Neuron (in vitro differentiated cells): ENCODE measurements at regions not wholly inside any gene's neighbourhood (a gene's known extent, or its start where the extent isn't known, plus 50 kb on each side); places are given as distances from the start of the nearest gene placed in this dataset.
"Not testable (repeated sequence)": the region's sequence is repeated elsewhere in the genome, so short reads cannot be mapped to it uniquely, and the experiment has no call there.

Experiments used
- H2AFZ ChIP-seq: one replicate; pipeline ENCODE4 v1.6.1; 2013; ENCODE audit warnings: low read depth, mild to moderate bottlenecking, inconsistent platforms, low read length, moderate library complexity
- H3K27me3 ChIP-seq: one replicate; pipeline ENCODE4 v1.6.1; 2013; ENCODE audit warnings: low read length; ENCODE audit not compliant: insufficient read depth
- H3K36me3 ChIP-seq: one replicate; pipeline ENCODE4 v1.6.1; 2013; ENCODE audit warnings: low read length; ENCODE audit not compliant: insufficient read depth
- H3K4me1 ChIP-seq: one replicate; pipeline ENCODE4 v1.6.1; 2013; ENCODE audit warnings: low read length; ENCODE audit not compliant: insufficient read depth
- H3K4me3 ChIP-seq: 2 replicates; pipeline ENCODE4 v1.5.1; 2013; ENCODE audit warnings: mild to moderate bottlenecking, low read length, moderate library complexity
- H3K9me3 ChIP-seq: one replicate; pipeline ENCODE4 v1.6.1; 2013; ENCODE audit warnings: low read length

- Histone ChIP-seq H2AFZ (no peak overlapping the region), H3K4me3 (no peak overlapping the region), H3K27me3 (no peaks in the 10 kb centered on the region), H3K4me1 (no peaks in the 10 kb centered on the region), H3K36me3 (no peaks in the 10 kb centered on the region), H3K9me3 (no peaks in the 10 kb centered on the region)
These were observed 155.9 kb upstream of the SPRY2 start for GRCh38 chr13:80496721-80497397.

DNA sequence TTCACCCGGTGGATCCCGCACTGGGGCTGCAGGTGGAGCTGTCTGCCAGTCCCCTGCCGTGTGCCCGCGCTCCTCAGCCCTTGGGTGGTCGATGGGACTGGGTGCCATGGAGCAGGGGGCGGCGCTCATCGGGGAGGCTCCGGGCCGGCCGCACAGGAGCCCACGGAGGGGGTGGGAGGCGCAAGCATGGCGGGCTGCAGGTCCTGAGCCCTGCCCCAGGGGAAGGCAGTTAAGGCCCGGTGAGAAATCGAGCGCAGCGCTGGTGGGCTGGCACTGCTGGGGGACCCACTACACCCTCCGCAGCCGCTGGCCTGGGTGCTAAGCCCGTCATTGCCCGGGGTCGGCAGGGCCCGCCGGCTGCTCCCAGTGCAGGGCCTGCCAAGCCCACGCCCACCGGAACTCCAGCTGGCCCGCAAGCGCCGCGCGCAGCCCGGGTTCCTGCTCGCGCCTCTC lies 149.6 kb upstream of the SPRY2 start:
- H3K4me1 ChIP-seq, H3K36me3 ChIP-seq, H3K4me3 ChIP-seq, H2AFZ ChIP-seq, H3K27me3 ChIP-seq, H3K9me3 ChIP-seq: not testable (repeated sequence)

- Histone ChIP-seq H3K9me3 (no peaks in the 10 kb centered on the region), H3K4me3 (no peak overlapping the region), H3K4me1 (peaks cover 4% of the 10 kb centered on the region)
These were observed 145.5 kb upstream of the SPRY2 start for GRCh38 chr13:80486402-80486801.

GRCh38 chr13:80483157-80483556 lies 142.2 kb upstream of the SPRY2 start:
- Histone ChIP-seq H3K27me3 (no peaks in the 10 kb centered on the region), H3K4me3 (no peak overlapping the region), H3K36me3 (no peaks in the 10 kb centered on the region), H3K9me3 (no peaks in the 10 kb centered on the region), H3K4me1 (peaks cover 4% of the 10 kb centered on the region), H2AFZ (no peak overlapping the region)

More at GRCh38 chr13:80486402-80486801, 145.5 kb upstream of the SPRY2 start:
- Histone ChIP-seq H3K36me3 (no peaks in the 10 kb centered on the region), H3K27me3 (no peaks in the 10 kb centered on the region), H2AFZ (no peak overlapping the region)

DNA sequence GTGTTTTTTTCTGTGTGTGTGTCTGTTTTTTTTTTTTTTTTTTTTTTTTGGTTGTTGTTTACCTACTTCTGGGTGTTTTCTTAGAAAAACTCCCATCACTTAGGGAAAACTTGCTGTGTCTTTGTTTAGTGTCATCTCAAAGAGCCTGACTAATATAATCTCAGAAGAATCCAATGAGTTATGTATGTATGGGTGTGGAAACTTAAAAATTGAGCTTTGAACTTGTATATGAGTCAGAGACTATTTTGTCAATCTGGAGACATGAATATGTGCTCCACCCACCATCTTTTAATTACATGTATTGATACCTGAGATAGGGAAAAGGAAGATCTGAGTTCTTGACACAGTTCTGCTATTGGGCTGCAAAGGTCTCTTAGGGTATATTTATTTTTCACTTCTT lies 140.7 kb upstream of the SPRY2 start:
- no peaks in the 10 kb centered on the region for H3K36me3 ChIP-seq
- H3K4me1 ChIP-seq = peaks cover 4% of the 10 kb centered on the region
- H2AFZ ChIP-seq = no peak overlapping the region
- H3K4me3 ChIP-seq = no peak overlapping the region
- H3K27me3 ChIP-seq = no peaks in the 10 kb centered on the region
- H3K9me3 ChIP-seq = no peaks in the 10 kb centered on the region

GRCh38 chr13:80477661-80478443 lies 136.9 kb upstream of the SPRY2 start:
- Histone ChIP-seq H2AFZ (no peak overlapping the region), H3K36me3 (no peaks in the 10 kb centered on the region), H3K4me1 (no peaks in the 10 kb centered on the region), H3K9me3 (no peaks in the 10 kb centered on the region), H3K4me3 (no peak overlapping the region), H3K27me3 (no peaks in the 10 kb centered on the region)

GRCh38 chr13:80476953-80477352 lies 136.0 kb upstream of the SPRY2 start:
- H3K9me3 ChIP-seq = no peaks in the 10 kb centered on the region
- H2AFZ ChIP-seq = no peak overlapping the region
- no peak overlapping the region for H3K4me3 ChIP-seq
- no peaks in the 10 kb centered on the region for H3K4me1 ChIP-seq
- H3K36me3 ChIP-seq = no peaks in the 10 kb centered on the region
- H3K27me3 ChIP-seq = no peaks in the 10 kb centered on the region

DNA sequence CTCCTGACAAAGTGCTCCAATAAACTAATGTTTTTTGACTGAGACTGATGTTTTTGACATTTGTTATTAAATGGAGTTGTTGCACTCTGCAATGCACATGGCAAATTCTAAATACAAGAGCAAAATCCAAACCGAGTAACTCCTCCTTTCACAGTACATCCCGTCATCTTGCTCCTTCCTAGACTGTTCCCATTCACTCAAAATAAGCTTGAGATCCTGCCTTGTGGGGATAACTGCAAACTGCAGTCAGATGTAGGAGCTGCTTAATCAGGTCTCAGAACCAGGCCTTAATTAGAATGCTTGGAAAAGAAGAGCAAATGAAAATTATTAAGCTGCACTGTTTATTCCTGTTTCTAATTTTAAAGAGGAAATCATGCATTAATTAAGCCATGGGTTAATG lies 134.8 kb upstream of the SPRY2 start:
- H3K4me1 ChIP-seq = peaks cover 6% of the 10 kb centered on the region
- no peaks in the 10 kb centered on the region for H3K9me3 ChIP-seq
- H3K27me3 ChIP-seq = no peaks in the 10 kb centered on the region
- H3K4me3 ChIP-seq = no peak overlapping the region
- no peak overlapping the region for H2AFZ ChIP-seq
- no peaks in the 10 kb centered on the region for H3K36me3 ChIP-seq

DNA sequence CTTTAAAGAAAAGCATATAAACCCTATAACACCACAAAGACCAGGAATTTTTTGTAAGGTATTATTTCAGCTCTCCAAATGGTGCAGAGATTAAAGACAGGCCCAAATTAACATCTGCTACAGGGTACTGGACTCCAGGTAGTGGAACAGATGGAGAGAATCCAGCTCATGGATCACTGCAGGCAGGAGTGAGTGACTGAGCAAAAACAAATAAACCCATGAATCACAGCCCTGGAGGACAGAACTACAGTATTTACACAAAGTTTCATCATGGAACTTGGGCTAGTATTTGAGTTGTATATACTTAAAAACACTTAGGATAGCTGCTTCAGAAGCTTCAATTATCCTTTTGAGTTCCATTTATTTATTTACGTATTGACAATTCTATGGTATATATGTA lies 132.8 kb upstream of the SPRY2 start:
- H2AFZ ChIP-seq = no peak overlapping the region
- H3K27me3 ChIP-seq = no peaks in the 10 kb centered on the region
- H3K9me3 ChIP-seq = no peaks in the 10 kb centered on the region
- H3K36me3 ChIP-seq = no peaks in the 10 kb centered on the region
- peaks cover 12% of the 10 kb centered on the region for H3K4me1 ChIP-seq
- H3K4me3 ChIP-seq = no peak overlapping the region

DNA sequence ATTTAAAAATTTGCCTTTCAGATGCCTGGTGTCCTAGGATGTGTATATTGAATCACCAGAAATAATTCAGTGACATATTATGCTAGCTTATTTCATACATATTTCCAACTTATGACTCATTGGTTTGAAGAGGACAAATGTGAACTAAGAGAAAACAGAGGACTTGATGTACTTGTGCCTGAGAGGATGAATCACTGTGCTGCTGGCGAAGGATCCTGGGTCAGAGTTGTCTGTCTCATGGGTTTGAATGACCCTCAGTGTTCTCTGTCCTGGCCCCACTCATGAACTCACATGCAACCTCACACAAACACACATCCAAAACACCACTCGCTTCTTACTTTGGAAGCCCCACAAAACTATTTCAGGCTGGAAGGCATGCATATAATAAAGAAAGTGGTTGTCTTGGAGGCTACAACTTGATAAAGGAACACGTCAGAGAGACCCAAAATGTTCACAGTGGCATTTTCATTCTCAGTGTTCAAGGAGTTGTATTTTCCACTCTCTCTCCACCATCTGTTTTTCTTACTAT lies 129.0 kb upstream of the SPRY2 start:
- H3K9me3 ChIP-seq = no peaks in the 10 kb centered on the region
- peaks cover 18% of the 10 kb centered on the region for H3K4me1 ChIP-seq
- no peaks in the 10 kb centered on the region for H3K36me3 ChIP-seq

GRCh38 chr13:80469105-80469852 lies 128.4 kb upstream of the SPRY2 start:
- Histone ChIP-seq H3K36me3 (no peaks in the 10 kb centered on the region), H3K4me3 (no peak overlapping the region), H2AFZ (no peak overlapping the region), H3K4me1 (peaks cover 18% of the 10 kb centered on the region), H3K9me3 (no peaks in the 10 kb centered on the region), H3K27me3 (no peaks in the 10 kb centered on the region)

More for the DNA sequence above, 129.0 kb upstream of the SPRY2 start:
- H3K27me3 ChIP-seq = no peaks in the 10 kb centered on the region
- no peak overlapping the region for H2AFZ ChIP-seq
- H3K4me3 ChIP-seq = no peak overlapping the region

DNA sequence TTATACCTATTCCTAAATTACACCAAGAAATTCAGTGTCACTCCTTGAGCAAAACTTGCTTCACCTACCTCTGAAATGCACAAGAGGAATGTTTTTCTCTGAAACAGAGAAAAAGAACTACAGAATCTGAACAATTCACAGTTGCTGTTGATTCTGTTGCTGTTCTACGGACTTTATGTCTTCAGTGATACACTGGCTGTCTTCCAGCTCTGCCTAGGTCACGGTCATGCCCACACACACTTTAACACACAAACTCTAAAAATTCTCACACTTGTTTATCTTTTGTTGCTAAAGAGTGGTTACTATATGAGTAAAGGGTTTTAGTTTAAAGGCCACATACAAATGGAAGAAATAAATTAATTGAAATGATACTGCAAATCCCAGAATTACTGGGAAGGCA lies 124.4 kb upstream of the SPRY2 start:
- H3K36me3 ChIP-seq = no peaks in the 10 kb centered on the region
- no peak overlapping the region for H3K4me3 ChIP-seq
- H3K27me3 ChIP-seq = no peaks in the 10 kb centered on the region
- no peaks in the 10 kb centered on the region for H3K9me3 ChIP-seq
- no peak overlapping the region for H2AFZ ChIP-seq
- H3K4me1 ChIP-seq = peaks cover 13% of the 10 kb centered on the region
